Right ventricle myocardium superior (tissue), 1 donor: ENCODE measurements at regions not wholly inside any gene's neighbourhood (a gene's known extent, or its start where the extent isn't known, plus 50 kb on each side); places are given as distances from the start of the nearest gene placed in this dataset.

Source experiments
- ATAC-seq: fragments of 200-7000 bp; cut with Tn5 transposase; one replicate; pipeline ENCODE4 v1.9.1; 2020; ENCODE audit warnings: mild to moderate bottlenecking; ENCODE audit not compliant: poor library complexity
- DNase-seq: peaks from one replicate; pipeline ENCODE4 v3.0.0-alpha.2; 2020
- intact Hi-C: fragments of 100-400 bp; cut with DNase I; formaldehyde crosslinking; loops from one replicate; pipeline ENCODE4 v1.11.2; 2022
- donor health status: DM: no; HTN: yes; CAD: no; lungs with severe emphysema.

DNA sequence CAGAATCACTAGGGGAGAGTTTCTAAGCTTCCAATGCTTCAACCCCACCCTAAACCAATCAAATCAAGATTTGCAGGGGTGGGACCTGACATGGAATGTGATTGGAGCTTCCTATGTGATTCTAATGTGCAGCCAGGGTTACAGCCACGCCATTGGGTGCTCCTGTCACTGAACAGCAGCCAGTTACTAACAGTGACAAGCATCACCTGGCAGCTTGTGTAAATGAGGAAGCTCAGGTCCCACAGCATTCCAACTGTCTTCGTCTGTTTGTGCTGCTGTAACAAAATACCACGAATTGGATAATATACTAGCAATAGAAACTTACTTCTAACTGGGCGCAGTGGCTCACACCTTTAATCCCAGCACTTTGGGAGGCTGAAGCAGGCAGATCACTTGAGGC is 294.9 kb downstream of the SHQ1 start:
- ATAC-seq (no peak), DNase-seq (no peak)
- intact Hi-C loops = no loop called here

DNA sequence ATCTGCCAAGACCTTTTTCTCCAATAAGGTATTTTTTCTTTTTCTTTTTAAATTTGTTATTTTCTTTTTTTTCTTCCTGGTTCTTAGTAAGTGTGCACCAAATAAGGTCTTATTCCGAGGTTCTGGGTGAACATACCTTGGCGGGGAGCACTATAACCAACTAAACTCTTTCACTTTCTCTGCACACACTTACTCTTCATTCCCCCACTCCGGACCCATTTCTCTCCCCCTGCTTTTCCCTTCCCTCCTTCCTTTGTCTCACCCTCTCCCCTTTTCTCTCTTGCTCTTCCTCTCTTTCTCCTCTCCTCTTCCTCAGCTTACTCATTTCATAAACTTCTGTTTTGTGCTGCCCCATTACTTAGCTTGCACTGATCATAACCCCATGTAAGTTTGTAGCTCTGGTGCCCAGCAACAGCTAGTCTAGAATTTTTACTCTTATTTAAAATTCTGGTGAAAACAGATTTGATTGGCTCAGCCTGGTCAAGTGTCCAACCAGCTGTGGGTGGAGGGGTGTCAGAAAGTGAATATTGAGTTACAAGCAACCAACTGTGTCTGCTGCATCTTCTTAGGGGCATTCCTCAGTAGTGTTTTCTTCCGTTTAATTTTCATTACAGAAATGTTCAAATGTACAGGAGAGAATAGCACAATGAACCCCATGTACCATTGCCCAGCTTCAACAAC is 297.5 kb downstream of the SHQ1 start:
- intact Hi-C loops = no loop called here
- ATAC-seq = no peak
- no peak for DNase-seq

DNA sequence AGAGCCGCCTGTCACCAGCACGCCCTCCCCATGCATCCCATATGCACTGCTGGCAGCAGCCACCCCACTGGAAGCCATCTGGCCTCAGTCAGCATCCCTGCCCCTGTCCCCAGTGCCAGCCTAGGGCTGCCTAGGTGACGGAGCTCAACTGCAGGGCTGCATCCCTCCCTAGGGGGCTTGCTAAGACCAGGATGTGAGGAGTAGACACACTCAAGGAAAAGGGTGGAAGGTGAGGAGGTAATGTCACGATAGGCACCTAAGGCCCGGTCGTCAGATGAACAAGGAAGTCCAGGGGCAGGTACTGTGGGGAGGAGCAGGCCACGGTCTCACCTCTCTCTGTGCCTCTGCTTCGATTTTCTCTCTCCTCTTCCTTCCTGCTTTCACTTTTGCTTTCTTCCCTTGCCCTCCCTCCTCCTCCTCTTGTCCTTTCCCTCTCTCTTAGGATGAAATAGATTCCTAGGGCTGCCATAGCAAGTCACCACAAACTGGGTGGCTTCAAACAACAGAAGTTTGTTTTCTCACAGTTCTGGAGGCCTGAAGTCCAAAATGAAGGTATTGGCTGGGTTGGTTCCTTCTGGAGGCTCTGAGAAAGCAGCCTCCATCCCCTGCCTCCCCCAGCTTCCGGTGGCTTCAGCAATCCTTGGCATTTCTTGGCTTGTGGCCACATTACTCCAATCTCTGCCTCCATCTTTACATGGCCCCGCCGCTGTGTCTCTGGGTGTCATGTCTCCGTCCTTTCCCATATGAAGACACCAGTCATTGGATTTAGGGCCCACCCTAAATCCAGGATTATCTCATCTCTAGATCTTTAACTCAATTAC is 298.3 kb downstream of the SHQ1 start:
- intact Hi-C loops = no loop called here
- DNase-seq (no peak), ATAC-seq (no peak)

DNA sequence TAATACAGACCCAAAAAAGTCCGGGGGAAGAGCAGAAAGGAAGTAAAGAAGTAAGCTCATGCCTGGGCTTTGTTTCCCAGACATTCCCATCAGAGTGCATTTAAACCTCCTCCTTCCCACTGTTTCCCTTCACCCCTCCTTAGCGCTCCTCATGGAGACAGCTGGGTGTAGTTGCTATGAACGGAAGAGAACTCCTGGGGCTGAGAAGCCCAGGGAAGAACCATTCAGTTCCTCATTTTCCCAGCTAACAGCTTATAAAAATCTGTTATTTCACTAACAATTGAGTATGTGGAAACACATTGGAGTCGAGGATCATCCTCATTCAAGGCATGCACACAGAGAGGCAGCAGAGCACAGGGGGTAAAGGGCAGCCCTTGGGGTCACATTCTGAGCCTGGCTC is 299.3 kb downstream of the SHQ1 start:
- intact Hi-C loops = no loop called here
- DNase-seq = no peak
- ATAC-seq = no peak

DNA sequence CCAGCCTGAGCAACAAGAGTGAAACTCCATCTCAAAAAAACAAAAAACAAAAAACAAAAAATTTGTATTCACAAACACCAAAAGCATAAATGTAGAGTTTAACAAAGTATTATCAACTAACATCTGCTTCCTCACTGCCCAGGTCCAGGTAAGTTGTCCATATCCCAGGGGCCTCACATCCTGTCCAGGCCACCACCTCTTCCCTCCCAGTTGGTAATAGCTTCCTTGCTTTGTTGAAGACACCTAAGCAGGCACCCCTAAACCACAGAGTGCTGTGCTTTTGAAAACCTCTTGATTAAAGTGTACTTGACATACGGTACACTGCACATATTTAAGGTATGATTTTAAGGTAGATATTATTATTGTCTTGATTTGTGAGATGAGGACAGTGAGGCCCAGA is 299.8 kb downstream of the SHQ1 start:
- DNase-seq (no peak), ATAC-seq (no peak)
- intact Hi-C loops = no loop called here

DNA sequence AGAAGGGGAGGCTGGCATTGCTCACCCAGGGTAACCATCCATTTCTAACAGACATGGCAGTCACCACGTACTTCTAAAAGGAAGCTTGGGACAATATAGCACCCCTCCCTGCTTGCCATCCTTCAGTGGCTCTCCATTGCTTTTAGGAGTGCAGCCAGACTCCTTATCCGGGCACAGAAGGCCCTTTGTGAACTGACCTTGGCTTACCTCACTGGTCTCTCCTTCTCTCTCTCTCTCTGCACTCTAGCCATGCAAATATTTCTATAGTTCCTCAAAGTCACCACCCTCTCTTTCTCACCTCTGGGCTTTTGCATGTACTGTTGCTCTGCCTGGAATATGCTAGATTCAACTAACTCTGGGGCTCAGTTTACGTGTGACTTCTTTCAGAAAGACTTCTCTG is 301.1 kb downstream of the SHQ1 start:
- intact Hi-C loops = no loop called here
- DNase-seq = no peak
- no peak for ATAC-seq

DNA sequence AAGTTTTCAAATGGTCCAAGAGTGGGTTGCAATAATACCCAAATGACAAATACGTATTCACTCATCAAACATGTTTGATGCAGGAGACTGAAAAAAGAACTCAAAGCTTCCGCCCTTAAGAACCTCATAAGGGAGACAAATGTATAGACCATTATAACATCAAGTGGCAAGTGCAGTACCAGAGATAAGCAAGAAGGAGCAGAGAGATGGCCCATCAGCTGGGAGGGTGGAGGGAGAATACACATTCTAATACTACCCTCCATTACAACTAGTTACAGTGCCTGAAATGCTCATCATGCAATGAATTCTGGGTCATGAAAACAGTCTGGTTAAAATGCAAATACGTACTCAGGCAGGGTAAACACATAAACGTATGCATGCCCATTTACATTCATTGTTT is 304.0 kb downstream of the SHQ1 start:
- DNase-seq (no peak), ATAC-seq (no peak)
- intact Hi-C loops = no loop called here

DNA sequence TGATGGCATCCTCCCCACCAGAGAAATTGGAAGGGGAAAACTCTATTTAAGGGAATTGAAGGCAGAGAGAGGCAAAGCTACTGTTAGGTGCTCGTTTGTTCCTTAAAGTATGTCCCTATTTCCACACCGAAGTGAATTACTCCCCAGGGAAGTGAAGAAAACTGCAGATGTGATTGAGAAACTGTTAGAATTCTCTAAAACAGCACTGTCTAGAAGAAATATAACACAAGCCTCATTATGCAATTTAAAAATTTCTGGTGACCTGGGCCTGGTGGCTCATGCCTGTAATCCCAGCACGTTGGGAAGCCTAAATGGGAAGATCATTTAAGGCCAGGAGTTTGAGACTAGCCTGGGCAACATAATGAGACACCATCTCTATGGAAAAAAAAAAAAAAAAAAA is 305.0 kb downstream of the SHQ1 start:
- no peak for DNase-seq
- ATAC-seq = no peak
- intact Hi-C loops = no loop called here

DNA sequence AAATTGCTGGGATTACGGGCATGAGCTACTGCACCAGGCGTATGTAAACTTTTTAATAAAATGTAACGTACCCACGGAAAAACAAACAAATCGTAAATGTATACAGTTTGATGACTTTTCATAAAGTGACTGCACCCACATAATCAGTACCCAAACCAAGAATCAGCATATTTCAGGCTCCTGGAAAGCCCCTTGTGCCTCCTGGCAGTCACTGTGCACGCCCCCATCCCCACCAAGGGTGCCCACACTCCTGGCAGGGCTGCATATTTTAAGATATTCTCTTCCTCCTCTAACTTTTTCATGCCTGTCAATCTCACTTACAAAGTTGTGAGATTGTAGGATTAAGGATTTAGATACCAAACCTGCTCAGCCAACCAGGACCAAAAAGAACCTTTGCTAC is 305.5 kb downstream of the SHQ1 start:
- intact Hi-C loops = no loop called here
- DNase-seq = no peak
- ATAC-seq = no peak

DNA sequence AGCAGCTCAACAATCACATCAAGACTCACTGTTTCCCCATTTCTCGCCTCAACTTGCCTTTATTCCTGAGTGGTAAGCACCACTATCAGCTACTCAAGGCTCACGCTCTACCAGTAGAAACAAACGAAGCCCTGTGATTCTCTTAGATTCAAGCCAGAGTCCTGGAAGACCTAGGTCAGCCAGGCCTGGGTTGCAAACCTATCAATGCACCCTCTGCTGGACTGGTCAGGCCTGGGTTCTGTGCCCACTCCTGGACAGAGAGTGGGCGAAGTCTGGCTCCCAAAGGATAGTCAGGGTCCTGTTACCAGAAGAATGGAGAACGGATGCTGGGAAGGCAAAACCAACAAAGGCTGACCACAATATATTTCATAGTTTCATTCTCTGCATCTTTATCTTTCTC is 308.4 kb downstream of the SHQ1 start:
- no peak for ATAC-seq
- intact Hi-C loops = no loop called here
- DNase-seq = no peak

DNA sequence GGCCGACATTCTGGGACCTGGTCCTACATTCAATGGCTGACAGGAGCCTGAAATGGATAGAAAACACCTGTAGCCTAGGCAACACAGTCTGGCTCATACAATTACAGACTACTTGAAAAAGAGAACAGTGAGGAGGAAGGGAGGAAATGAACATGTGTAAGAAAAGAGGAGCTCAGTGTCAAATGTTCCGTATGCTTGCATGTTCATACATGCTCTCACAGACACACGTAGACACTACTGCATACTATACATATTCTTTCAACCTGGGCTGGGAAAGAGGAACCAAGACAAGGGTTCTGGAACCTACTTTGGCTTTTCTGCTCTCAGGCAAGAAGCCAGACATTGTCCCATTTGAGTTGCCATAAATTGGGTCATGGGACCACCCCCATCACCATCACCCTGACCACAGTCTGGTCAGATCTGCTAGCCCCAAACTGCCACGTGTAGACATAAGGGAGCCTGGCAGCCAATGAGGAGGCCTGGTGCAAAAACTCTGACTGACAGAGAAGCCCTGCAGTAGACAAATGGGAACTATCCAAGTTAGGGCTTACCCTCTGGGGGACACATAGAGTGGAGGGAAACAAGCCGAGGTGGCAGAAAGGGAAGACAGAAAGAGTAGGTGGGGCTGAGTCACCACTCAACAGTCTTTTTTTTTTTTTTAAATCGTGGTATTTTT is 310.0 kb downstream of the SHQ1 start:
- ATAC-seq (no peak), DNase-seq (no peak)
- intact Hi-C loops = no loop called here

DNA sequence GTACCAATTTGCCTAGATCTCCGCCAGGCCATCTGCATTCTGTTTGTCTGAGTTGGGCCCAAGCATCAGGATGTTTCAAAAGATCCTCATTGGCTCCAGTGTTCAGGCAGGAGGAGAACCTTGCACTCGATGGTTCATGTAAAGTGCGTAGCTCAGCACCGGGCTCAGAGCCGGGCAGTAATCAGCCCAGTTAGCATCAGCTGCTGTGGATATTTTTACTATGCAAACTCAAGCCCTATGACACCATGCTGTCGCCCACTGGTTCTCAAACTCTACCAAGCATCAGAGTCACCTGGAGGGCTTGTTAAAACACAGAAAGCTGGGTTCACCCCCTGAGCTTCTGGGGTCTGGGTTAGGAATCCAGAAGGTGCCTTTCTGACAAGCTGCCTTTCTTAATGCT is 310.8 kb downstream of the SHQ1 start:
- ATAC-seq (no peak), DNase-seq (no peak)
- intact Hi-C loops = no loop called here

DNA sequence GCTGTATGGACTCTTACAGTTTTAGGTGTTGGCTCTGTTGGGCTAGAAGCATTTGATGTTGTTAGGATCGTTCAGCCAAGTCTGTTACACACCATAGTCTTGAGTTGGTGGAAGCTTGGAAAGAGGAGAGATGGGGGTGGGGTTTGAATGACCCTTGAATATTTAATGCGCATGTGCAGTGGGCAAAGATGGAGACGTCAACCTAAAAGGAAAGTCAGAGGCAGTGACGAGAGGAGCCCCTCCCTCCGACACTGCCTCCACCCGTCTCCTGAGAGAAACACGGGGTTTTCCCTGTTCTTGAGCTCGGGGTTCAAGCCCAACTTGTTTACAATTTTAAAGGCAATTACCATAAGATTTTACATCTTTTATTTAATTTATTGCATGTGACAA is 311.4 kb downstream of the SHQ1 start:
- DNase-seq = no peak
- ATAC-seq = no peak
- intact Hi-C loops = no loop called here

DNA sequence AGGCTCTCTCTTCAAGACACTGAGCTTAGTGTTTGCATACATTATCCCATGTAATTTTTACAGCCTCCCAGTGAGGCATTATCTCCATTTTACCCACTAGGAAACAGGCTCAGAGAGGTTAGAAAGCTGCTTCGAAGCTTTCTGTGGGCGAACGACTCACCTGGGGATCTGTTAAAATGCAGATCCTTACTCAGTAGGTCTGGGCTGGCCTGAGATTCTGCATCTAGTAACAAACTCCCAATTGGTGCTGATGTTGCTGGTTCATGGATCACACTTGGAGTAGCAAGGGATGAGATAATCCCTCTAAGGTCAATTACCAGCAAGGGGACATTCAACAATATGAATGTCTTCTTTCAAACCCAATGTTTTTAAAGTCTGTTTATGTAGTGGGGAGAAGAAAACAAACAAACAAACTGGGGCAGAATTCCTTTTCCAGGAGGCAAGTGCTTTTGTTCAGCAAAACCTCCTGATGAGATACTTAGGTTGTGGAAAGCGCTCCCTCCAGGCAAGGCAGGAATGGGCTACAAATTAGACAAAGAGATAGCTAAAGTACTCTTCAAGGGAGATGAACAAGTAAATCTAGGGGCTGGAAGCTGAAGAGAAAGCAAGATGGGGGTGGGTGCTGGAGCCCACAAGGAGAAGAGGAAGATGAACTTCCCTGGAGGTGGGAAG is 311.9 kb downstream of the SHQ1 start:
- intact Hi-C loops = no loop called here
- DNase-seq = no peak
- ATAC-seq = no peak

DNA sequence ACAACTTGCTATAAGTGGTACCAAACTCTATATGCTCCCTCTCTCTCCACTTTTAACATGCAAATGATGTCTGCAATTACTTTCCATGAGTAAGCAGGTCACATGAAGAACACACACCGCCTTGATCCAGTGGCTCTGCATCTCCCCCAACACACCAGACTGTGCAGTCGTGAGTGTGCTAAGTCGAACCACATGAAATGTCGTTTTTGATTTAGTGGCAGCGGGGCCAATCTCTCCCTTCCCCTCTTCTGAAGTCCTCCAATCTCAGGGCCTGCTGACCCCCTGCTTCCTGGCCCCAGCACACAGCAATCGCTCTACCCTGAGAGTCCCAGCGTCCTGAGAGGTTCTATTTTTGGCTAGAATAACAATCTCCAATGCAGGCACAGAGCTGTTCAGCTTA is 312.5 kb downstream of the SHQ1 start:
- ATAC-seq (peak; percentile 78), DNase-seq (no peak)
- intact Hi-C loops = no loop called here

DNA sequence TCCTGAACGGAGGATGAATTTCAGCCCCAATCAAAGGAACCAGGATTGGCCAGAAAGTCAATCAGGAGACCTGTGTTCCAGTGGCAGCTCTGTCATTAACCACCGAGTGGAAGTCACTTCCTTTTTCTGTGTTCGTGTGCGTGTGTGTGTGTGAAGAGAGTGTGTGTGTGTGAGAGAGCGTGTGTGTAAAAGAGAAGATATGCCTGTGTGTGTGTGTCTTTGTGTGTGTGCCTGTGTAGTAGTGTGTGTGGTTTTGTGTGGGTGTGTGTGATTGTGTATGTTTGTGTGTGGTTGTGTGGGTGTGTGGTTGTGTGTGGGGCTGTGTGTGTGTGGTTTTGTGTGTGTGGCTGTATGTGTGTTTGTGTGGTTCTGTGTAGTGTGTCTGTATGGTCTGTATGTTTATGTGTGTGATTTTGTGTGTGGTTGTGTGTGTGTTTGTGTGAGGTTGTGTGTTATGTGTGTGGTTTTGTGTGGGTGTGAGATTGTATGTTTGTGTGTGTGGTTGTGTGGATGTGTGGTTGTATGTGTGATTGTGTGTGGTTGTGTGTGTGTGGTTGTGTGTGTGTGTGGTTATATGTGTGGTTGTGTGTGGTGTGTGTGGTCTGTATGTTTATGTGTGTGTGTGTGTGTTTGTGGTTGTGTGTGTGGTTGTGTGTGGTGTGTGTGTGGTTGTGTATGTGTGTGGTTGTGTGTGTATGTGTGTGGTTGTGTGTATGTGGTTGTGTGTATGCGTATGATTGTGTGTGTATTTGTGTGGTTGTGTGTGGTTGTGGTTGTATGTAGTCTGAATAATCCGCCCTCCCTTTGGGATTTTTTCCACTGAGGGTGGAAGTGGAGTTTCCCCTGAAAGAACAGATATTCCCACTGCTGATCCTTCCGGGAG is 314.4 kb downstream of the SHQ1 start:
- intact Hi-C loops = no loop called here
- DNase-seq (no peak), ATAC-seq (no peak)

DNA sequence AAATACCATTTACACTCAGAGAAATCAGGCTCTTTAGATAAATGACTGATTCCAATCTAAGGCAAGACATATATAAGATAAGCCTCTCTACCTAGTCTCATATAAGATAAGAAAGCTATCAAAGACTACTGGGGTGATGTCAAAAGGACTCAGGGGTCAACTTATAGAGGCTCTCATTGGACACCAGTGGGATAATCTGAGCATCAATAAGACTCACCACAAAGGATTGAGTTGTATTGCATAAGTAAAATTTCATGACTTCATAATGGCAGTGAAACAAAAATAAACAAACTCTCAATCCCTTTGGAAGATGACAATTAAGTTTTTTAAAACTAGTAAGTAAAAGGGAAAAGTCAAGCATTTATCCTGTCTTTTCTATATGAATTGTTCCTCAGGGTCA is 317.8 kb downstream of the SHQ1 start:
- no peak for DNase-seq
- intact Hi-C loops = no loop called here
- ATAC-seq = no peak

DNA sequence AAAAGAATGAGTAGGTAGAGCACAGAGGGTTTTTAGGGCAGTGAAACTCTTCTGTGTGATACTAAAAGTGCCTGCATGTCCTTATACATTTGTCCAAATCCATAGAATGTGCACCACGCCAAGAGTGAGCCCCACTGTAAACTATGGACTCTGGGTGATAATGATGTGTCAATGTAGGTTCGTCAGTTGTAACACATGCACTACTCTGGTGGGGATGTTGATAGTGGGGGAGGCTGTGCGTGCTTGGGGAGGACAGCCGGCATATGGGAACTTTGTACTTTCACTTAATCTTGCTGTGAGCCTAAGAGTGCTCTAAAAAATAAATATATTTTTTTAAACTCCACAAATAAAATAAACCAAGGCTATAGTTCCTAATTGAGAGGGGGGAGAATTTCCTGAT is 319.2 kb downstream of the SHQ1 start:
- ATAC-seq (no peak), DNase-seq (no peak)
- intact Hi-C loops = no loop called here
